Activated T-helper 1 cell treated with Interleukin-2 at 50 U/mL for 16 hours (primary cell): ENCODE measurements at regions not wholly inside any gene's neighbourhood (a gene's known extent, or its start where the extent isn't known, plus 50 kb on each side); places are given as distances from the start of the nearest gene placed in this dataset.
A peak's percentile ranks its signal among the peaks of the same experiment; 100 is the strongest.
"Not testable (repeated sequence)": the region's sequence is repeated elsewhere in the genome, so short reads cannot be mapped to it uniquely, and the experiment has no call there.

Experiments
- DNase-seq: peaks from one replicate; pipeline ENCODE4 v3.0.0-alpha.2; 2020; ENCODE audit warnings: low read depth

DNA sequence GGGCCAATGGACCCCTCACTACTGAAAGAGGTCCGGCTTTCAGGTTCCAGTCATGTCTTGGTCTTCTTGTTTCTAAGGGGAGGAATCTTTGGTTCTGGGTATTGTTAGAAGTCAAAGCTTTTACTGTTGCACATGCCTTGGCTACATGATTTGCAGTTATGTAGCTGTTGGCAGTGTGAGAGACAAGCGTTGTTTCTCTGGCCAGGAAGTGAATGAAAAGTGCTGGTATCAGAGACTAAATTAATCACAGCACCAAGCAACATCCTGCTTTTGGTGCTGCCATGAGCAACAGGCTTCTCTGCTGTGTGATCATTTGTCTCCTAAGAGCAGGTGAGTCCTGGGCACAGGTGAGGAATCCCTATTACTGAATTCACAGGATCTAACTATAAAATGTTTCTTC is 100.1 kb upstream of the PRSS3 start:
- DNase-seq, result no peak

GRCh38 chr9:33695856-33696255 is 99.5 kb upstream of the PRSS3 start:
- DNase-seq, result no peak

- DNase-seq, result no peak
Observed at GRCh38 chr9:33697171-33697570, 98.2 kb upstream of the PRSS3 start.

- no peak for DNase-seq
Observed at GRCh38 chr9:33698267-33698666, 97.1 kb upstream of the PRSS3 start.

DNA sequence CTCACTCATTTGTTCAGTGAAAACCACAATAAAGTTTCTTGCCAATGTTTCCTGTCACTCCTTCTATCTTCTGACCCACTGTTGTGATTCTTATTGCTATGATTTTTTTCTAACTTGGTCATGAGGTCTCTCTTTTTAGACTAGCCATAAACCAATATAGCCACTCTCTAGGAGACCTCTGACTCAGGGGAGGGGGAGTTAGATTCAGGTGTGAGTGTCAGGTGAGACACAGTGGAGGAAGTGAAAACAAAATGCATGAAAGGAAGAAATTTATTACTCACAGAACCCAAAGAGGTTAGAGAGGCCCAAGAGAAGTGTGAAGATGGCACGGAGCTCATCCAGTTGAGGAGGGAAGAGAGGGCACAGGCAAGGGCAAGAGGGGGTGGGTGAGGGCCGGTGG is 94.4 kb upstream of the PRSS3 start:
- DNase-seq, result not testable (repeated sequence)

DNA sequence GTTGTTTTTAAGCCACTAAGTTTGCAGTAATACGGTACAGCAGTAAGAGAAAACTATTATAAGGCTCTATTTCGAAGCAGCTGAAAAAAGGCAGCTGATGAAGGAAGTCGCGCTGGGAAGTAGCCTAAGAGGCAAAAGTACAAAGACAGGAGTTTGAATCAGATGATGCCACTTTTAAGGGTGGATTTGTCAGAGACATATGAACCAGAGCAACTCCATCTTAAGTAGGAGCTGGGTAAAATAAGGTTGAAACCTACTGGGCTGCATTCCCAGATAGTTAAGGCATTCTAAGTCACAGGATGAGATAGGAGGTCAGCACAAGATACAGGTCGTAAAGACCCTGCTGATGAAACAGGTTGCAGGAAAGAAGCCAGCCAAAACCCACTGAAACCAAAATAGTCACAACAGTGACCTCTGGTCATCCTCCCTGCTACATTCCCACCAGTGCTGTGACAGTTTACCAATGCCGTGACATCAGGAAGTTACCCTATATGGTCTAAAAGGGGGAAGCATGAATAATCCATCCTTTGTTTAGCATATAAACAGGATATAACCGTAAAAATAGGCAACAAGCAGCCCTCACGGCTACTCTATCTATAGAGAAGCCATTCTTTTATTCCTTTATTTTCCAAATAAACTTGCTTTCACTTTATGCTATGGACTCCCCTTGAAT is 91.8 kb upstream of the PRSS3 start:
- no peak for DNase-seq

- DNase-seq, result not testable (repeated sequence)
Observed at GRCh38 chr9:33705440-33705839, 89.9 kb upstream of the PRSS3 start.

GRCh38 chr9:33708441-33708840 is 86.9 kb upstream of the PRSS3 start:
- DNase-seq, result no peak

DNA sequence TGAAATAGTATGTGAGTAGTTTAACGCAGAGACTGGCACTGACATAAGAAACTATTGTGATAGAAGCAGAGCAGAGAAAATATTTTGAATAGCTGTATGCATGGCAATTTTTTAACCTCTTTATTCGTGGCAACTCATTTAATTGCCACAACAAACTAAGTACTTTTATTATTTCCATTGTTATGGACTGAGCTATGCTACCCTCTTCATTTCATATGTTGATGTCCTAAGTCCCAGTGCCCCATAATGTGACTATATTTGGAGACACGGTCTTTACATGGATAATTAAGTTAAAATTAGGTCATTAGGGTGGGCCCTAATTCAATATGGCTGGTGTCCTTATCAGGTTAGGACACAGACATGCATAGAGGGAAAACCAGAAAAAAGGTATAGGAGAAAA is 86.1 kb upstream of the PRSS3 start:
- DNase-seq, result no peak

DNA sequence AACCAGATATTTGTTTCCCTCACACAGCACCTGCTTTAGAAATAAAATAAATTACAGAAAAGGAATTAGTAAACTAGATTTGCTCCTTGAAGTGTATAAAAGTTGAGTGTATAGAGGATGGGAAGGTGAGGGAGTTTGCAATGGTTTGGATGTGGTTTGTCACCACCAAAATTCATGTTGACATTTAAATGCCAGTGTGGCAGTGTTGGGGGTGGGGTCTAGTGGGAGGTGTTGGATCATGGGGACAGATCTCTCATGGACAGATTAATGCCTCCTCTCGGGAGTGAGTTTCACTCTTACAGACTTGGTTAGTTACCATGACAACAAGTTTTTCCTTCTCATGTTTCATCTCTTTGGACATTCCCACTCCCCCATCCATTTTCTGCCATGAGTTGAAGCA is 83.9 kb upstream of the PRSS3 start:
- DNase-seq, result not testable (repeated sequence)

DNA sequence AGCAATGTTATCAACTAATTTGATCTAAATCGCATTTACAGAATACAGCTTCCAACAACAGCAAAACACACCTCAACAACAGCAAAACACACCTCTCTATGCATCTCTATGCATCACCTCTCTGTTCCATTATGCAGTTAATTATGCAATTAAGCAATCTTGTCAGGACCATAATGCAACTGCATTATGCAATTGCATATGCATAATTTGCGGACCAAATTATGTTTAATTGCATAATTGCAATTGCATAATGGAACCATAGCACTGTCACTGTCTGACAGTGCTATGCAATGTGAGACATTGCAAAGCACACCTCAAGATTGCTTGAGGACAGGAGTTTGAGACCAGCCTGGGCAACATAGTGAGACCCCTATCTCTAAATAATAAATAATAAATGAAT is 80.4 kb upstream of the PRSS3 start:
- no peak for DNase-seq

- DNase-seq, result no peak
Observed at GRCh38 chr9:33718987-33719386, 76.4 kb upstream of the PRSS3 start.

DNA sequence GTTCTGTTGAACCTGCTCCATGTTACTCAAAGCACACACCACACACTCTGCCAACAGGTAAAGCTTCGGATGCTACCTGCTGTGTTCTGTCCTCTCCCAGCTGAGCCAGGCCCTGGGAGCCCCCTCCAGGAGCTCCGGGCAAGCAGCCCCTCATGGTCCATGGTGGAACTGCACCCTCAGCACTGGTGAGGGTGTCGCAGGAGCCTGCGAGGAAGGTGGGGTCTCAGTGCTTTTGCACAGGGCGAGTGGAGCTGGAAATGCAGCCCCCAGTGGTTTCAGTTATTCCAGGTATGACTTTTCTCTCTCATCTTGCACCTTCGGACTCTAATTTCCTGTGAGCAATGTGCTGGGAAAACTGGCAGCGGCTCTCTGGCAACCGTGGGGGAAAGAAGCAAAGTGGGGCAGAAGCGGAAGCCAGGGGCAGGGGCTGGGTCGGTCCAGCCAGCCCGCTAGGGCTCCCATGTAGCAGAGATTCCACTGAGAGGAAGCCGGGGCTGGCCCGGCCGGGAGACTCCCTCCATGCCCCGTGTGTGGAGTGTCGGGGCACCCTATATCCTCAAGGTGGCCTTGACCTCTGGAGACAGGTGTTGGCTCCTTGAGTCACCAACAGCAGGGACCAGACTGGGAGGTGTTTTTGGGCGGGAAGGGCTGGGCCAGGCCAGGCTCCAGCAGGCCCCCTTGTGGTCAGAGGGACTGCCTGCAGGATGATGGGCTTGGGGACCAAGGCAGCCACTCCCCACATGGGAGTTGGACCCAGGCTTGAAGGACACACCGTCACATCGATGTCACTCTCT is 75.6 kb upstream of the PRSS3 start:
- peak; percentile 18 for DNase-seq

DNA sequence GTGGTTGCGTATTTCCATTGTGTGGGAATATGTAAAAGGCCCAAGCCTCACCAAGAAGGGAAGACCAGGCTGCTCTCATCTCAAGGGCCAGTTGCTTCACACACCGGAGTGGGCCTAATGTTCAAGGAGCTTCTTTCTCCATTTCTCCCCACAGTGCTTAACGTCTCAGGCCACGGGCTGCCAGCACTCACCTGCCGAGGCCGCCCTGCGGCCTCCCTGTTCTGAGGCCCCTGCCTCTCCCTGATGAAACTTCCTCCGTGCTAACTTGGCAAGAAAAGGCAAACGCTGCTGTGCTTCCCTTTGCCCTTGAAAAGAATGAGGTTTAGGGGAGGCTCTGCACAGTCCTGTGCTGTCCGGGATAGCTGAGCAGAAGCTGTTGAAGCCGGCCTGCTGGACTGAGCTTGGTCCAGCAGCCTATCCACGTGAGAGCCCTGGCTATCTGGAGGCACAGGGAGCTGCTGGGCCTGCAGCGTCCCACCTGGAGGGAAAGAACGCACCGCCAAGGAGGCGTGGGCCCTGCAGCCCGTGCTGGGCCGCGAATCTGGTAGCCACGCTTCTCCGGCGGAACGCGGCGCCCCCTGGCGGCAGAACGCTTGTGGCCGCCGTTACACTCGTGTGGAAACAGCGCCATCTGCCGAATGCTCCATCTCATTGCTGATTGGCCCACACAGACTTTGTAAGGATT is 73.5 kb upstream of the PRSS3 start:
- DNase-seq, result peak; percentile 78

DNA sequence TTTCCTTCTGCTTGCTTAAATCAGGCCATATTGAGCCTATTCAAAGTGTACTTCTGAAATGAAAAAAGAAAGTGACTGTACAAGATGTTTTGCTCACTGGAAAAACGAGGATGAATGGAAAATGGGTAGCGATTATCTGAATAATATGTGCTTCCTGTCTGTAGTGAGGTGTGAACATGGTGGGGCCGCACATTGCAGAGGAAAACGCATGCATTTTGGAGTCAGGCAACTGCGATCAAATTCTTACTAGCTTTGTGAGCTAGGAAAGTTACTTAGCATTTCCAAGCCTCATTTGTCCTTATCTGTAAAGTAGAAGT is 73.0 kb upstream of the PRSS3 start:
- DNase-seq, result no peak

DNA sequence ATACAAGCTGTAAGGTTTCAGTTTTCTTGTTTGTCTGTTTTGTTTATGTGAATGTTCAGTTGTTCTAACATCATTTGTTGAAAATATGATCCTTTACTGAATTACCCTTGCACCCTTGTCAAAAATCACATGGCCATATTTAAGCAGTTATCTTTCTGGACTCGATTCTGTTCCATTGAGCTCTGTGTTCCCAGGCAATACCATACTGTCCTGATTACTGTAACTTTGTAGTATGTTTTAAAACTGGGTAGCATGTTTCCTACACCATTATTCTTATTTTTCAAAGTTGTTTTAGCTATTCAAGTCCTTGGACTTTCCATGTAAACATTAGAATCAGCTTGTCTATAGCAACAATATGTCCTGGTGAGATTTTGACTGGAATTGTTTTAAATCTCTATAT is 66.7 kb upstream of the PRSS3 start:
- DNase-seq, result no peak

GRCh38 chr9:33731142-33731541 is 64.2 kb upstream of the PRSS3 start:
- DNase-seq, result no peak

GRCh38 chr9:33731625-33732024 is 63.7 kb upstream of the PRSS3 start:
- DNase-seq, result no peak

- DNase-seq, result not testable (repeated sequence)
Observed at GRCh38 chr9:33734247-33734940, 61.0 kb upstream of the PRSS3 start.

- DNase-seq, result not testable (repeated sequence)
Observed at GRCh38 chr9:33734941-33735835, 60.2 kb upstream of the PRSS3 start.

- no peak for DNase-seq
Observed at GRCh38 chr9:33737811-33738606, 57.4 kb upstream of the PRSS3 start.
